HTR-8/SVneo (cell line): ENCODE measurements at regions not wholly inside any gene's neighbourhood (a gene's known extent, or its start where the extent isn't known, plus 50 kb on each side); places are given as distances from the start of the nearest gene placed in this dataset.
"Not testable (repeated sequence)": the region's sequence is repeated elsewhere in the genome, so short reads cannot be mapped to it uniquely, and the experiment has no call there.

Experiments used
- DNase-seq: peaks from one replicate; pipeline ENCODE4 v3.0.0; 2011; ENCODE audit warnings: low spot score, mixed read lengths; ENCODE audit not compliant: insufficient read length
- FAIRE-seq: peaks from 2 replicates; lab custom pipeline; 2011; peaks lifted over from hg19 to GRCh38; lab: Jason Lieb, UNC

GRCh38 chr10:21413268-21413667 lies 112.2 kb downstream of the SKIDA1 start:
- FAIRE-seq (no peak), DNase-seq (no peak)

GRCh38 chr10:21406595-21407193 lies 118.8 kb downstream of the SKIDA1 start:
- DNase-seq (no peak), FAIRE-seq (no peak)

- FAIRE-seq: no peak
- DNase-seq: no peak
Measured at GRCh38 chr10:21405981-21406380, 119.5 kb downstream of the SKIDA1 start.

- DNase-seq (no peak), FAIRE-seq (no peak)
Measured at GRCh38 chr10:21403256-21404015, 122.0 kb downstream of the SKIDA1 start.

GRCh38 chr10:21402606-21403083 lies 122.8 kb downstream of the SKIDA1 start:
- DNase-seq (no peak), FAIRE-seq (no peak)

- DNase-seq (no peak), FAIRE-seq (no peak)
Measured at GRCh38 chr10:21401196-21401595, 124.3 kb downstream of the SKIDA1 start.

GRCh38 chr10:21399392-21400035 lies 126.0 kb downstream of the SKIDA1 start:
- FAIRE-seq: no peak

GRCh38 chr10:21398563-21399231 lies 126.8 kb downstream of the SKIDA1 start:
- no peak for FAIRE-seq
- DNase-seq: peak; percentile 35

More at GRCh38 chr10:21399392-21400035, 126.0 kb downstream of the SKIDA1 start:
- no peak for DNase-seq

- no peak for DNase-seq
- FAIRE-seq: no peak
Measured at GRCh38 chr10:21396889-21397288, 128.6 kb downstream of the SKIDA1 start.

- DNase-seq: no peak
Measured at GRCh38 chr10:21393931-21394330, 131.6 kb downstream of the SKIDA1 start.

GRCh38 chr10:21388589-21388988 lies 136.9 kb downstream of the SKIDA1 start:
- DNase-seq (no peak), FAIRE-seq (no peak)

More at GRCh38 chr10:21393931-21394330, 131.6 kb downstream of the SKIDA1 start:
- no peak for FAIRE-seq

- FAIRE-seq: no peak
- DNase-seq: no peak
Measured at GRCh38 chr10:21387868-21388267, 137.6 kb downstream of the SKIDA1 start.

- DNase-seq (no peak), FAIRE-seq (no peak)
Measured at GRCh38 chr10:21385996-21386585, 139.4 kb downstream of the SKIDA1 start.

- DNase-seq (no peak), FAIRE-seq (no peak)
Measured at GRCh38 chr10:21385536-21385935, 139.9 kb downstream of the SKIDA1 start.

- no peak for FAIRE-seq
- no peak for DNase-seq
Measured at GRCh38 chr10:21379143-21379542, 146.3 kb downstream of the SKIDA1 start.

GRCh38 chr10:21375274-21375673 lies 150.2 kb downstream of the SKIDA1 start:
- FAIRE-seq, DNase-seq: not testable (repeated sequence)

GRCh38 chr10:21373881-21374280 lies 151.6 kb downstream of the SKIDA1 start:
- not testable (repeated sequence) for DNase-seq, FAIRE-seq

- FAIRE-seq: peak; percentile 93
Measured at GRCh38 chr10:21372651-21373410, 152.7 kb downstream of the SKIDA1 start.

GRCh38 chr10:21369697-21370096 lies 155.8 kb downstream of the SKIDA1 start:
- DNase-seq: no peak

More at GRCh38 chr10:21372651-21373410, 152.7 kb downstream of the SKIDA1 start:
- peak; percentile 70 for DNase-seq

More at GRCh38 chr10:21369697-21370096, 155.8 kb downstream of the SKIDA1 start:
- FAIRE-seq: no peak
